OCI-LY7 (cell line): ENCODE measurements at regions not wholly inside any gene's neighbourhood (a gene's known extent, or its start where the extent isn't known, plus 50 kb on each side); places are given as distances from the start of the nearest gene placed in this dataset.

Experiments used
- BruUV-seq: library from RNA; stranded (reverse); fragments of 400-500 nt; replicated peaks from 2 replicates; lab custom pipeline; 2021; lab: Mats Ljungman, UMichigan
- CTCF ChIA-PET: fragments of 300-600 bp; sonication (Branson Sonifier 250); formaldehyde crosslinking; loops from one replicate; lab custom pipeline; 2022; ENCODE audit warnings: antibody characterized with exemption; ENCODE audit not compliant: unreplicated experiment; lab: Charles Lee
- POLR2A ChIA-PET: fragments of 300-600 bp; sonication (Branson Sonifier 250); formaldehyde crosslinking; loops from one replicate; lab custom pipeline; 2022; ENCODE audit warnings: antibody characterized with exemption; lab: Charles Lee
- DNase-seq: peaks from one replicate; pipeline ENCODE4 v3.0.0-alpha.2; 2015; ENCODE audit warnings: low spot score
- H2AFZ ChIP-seq: fragments of 200-600 bp; sonication (generic), shearing (Covaris generic); 2 replicates; pipeline ENCODE4 v1.6.1; 2014; ENCODE audit warnings: mild to moderate bottlenecking, antibody characterized with exemption, low read length, moderate library complexity
- H3K27ac ChIP-seq: fragments of 200-600 bp; sonication (generic); 2 replicates; pipeline ENCODE4 v1.5.1; 2014; ENCODE audit warnings: mixed run types, low read depth, mild to moderate bottlenecking, moderate library complexity, low read length, inconsistent platforms; ENCODE audit not compliant: poor library complexity, severe bottlenecking
- H3K36me3 ChIP-seq: fragments of 200-600 bp; sonication (generic); 2 replicates; pipeline ENCODE4 v1.6.1; 2014; ENCODE audit warnings: mild to moderate bottlenecking, antibody characterized with exemption, low read length, moderate library complexity, mixed read lengths; ENCODE audit not compliant: insufficient read depth
- H3K4me1 ChIP-seq: fragments of 200-600 bp; sonication (generic); 2 replicates; pipeline ENCODE4 v1.5.1; 2014; ENCODE audit warnings: mild to moderate bottlenecking, low read length; ENCODE audit not compliant: insufficient read depth, poor library complexity, severe bottlenecking
- H3K4me2 ChIP-seq: fragments of 200-600 bp; sonication (generic); 2 replicates; pipeline ENCODE4 v1.6.1; 2014; ENCODE audit warnings: mild to moderate bottlenecking, low read length
- H3K4me3 ChIP-seq: fragments of 200-600 bp; sonication (generic); 2 replicates; pipeline ENCODE4 v1.5.1; 2014; ENCODE audit warnings: mild to moderate bottlenecking, low read depth, low read length; ENCODE audit not compliant: poor library complexity, severe bottlenecking
- H3K79me2 ChIP-seq: fragments of 200-600 bp; sonication (generic); 2 replicates; pipeline ENCODE4 v1.6.1; 2016; ENCODE audit warnings: low read depth, mild to moderate bottlenecking, low read length, moderate library complexity, mixed read lengths; ENCODE audit not compliant: insufficient read depth
- H3K9me2 ChIP-seq: fragments of 200-600 bp; sonication (generic); 2 replicates; pipeline ENCODE4 v1.6.1; 2016; ENCODE audit warnings: mild to moderate bottlenecking, low read length, mixed read lengths; ENCODE audit not compliant: insufficient read depth
- H3K9me3 ChIP-seq: fragments of 200-600 bp; sonication (generic); 2 replicates; pipeline ENCODE4 v1.6.1; 2014; ENCODE audit warnings: mild to moderate bottlenecking, mixed run types, low read length, mixed read lengths
- H4K20me1 ChIP-seq: fragments of 200-600 bp; sonication (generic); 2 replicates; pipeline ENCODE4 v1.6.1; 2014; ENCODE audit warnings: mild to moderate bottlenecking, antibody characterized with exemption, low read length, moderate library complexity, mixed read lengths; ENCODE audit not compliant: insufficient read depth
- CTCF ChIP-seq: fragments of 200-600 bp; sonication (generic); conservative IDR thresholded peaks from 2 replicates; pipeline ENCODE4 v1.5.1; 2014; ENCODE audit warnings: mild to moderate bottlenecking, antibody characterized with exemption, low read length, moderate library complexity, mixed read lengths
- EZH2phosphoT487 ChIP-seq: fragments of 200-600 bp; sonication (generic); IDR thresholded peaks from 2 replicates; pipeline ENCODE4 v1.6.1; 2018; ENCODE audit warnings: low read depth, borderline replicate concordance, mild to moderate bottlenecking, mixed run types, antibody characterized with exemption, low read length, moderate library complexity, mixed read lengths
- intact Hi-C: fragments of 100-400 bp; cut with micrococcal nuclease; formaldehyde crosslinking; loops from one replicate; pipeline ENCODE4 v1.10.0; 2022; ENCODE audit not compliant: unreplicated experiment

GRCh38 chr5:2666081-2666480 lies 85.4 kb downstream of the IRX2 start:
- CTCF ChIA-PET: no interaction called here

DNA sequence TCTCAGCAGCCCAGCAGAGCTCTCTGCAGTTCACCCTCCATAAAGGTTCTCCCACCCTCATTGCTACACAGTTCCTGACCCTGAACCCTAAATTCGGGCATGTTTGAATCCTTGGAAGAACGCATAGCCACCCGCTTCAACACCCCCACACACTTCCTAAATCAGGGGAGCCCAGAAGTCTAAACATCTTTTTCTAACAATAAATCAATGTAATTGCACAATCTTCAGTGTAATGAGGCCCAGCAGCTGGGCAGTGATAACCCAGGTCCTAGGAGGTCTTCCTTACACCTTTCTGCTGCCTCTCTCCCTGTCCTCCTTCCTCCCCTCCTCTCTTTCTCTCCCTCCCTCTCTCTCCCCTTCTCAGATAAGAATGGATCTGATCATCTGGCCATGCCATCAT lies 88.0 kb downstream of the IRX2 start:
- CTCF ChIA-PET: no interaction called here
- no peaks in the 10 kb centered on the region for H3K36me3 ChIP-seq
- no peaks in the 10 kb centered on the region for H3K4me1 ChIP-seq
- no peaks in the 10 kb centered on the region for H4K20me1 ChIP-seq
- H3K79me2 ChIP-seq: no peaks in the 10 kb centered on the region
- intact Hi-C loops: no loop called here
- POLR2A ChIA-PET: no interaction called here
- H3K4me3 ChIP-seq: no peak overlapping the region
- no peak overlapping the region for H3K27ac ChIP-seq
- no peaks in the 10 kb centered on the region for H3K9me2 ChIP-seq
- TF ChIP-seq EZH2phosphoT487: no peak
- TF ChIP-seq CTCF: no peak
- no peak for DNase-seq
- BruUV-seq: no TSS peak
- no peak overlapping the region for H2AFZ ChIP-seq
- H3K4me2 ChIP-seq: no peak overlapping the region
- no peaks in the 10 kb centered on the region for H3K9me3 ChIP-seq

More at GRCh38 chr5:2666081-2666480, 85.4 kb downstream of the IRX2 start:
- Histone ChIP-seq H3K27ac (no peak overlapping the region), H3K79me2 (no peaks in the 10 kb centered on the region), H3K4me2 (no peak overlapping the region), H3K36me3 (no peaks in the 10 kb centered on the region), H3K9me2 (no peaks in the 10 kb centered on the region), H2AFZ (no peak overlapping the region), H3K4me1 (no peaks in the 10 kb centered on the region), H3K9me3 (no peaks in the 10 kb centered on the region), H4K20me1 (no peaks in the 10 kb centered on the region), H3K4me3 (no peak overlapping the region)
- TF ChIP-seq CTCF (no peak), EZH2phosphoT487 (no peak)
- DNase-seq: no peak
- intact Hi-C loops: no loop called here
- BruUV-seq: no TSS peak
- POLR2A ChIA-PET: no interaction called here

GRCh38 chr5:2660315-2660714 lies 91.2 kb downstream of the IRX2 start:
- POLR2A ChIA-PET: interaction anchor here (0.8 kb wide), 1 partner anchor 26 kb away, joined by 4 read pairs; no protein-coding TSS in a partner anchor
- intact Hi-C loops: no loop called here
- H3K79me2 ChIP-seq: no peaks in the 10 kb centered on the region

More at GRCh38 chr5:2660315-2660714, 91.2 kb downstream of the IRX2 start:
- H3K4me1 ChIP-seq: no peaks in the 10 kb centered on the region
- H2AFZ ChIP-seq: no peak overlapping the region
- no peak overlapping the region for H3K27ac ChIP-seq
- no peaks in the 10 kb centered on the region for H4K20me1 ChIP-seq
- no peaks in the 10 kb centered on the region for H3K36me3 ChIP-seq
- no peaks in the 10 kb centered on the region for H3K9me3 ChIP-seq
- H3K9me2 ChIP-seq: no peaks in the 10 kb centered on the region
- no peak for DNase-seq
- TF ChIP-seq EZH2phosphoT487: no peak
- BruUV-seq: no TSS peak
- no peak overlapping the region for H3K4me3 ChIP-seq
- H3K4me2 ChIP-seq: no peak overlapping the region
- CTCF ChIA-PET: no interaction called here
